Peyer's patch (tissue), 4 donors: ENCODE measurements at regions not wholly inside any gene's neighbourhood (a gene's known extent, or its start where the extent isn't known, plus 50 kb on each side); places are given as distances from the start of the nearest gene placed in this dataset.

Experiments
- CTCF ChIP-seq, 6 experiments: fragments of 450-650 bp in 4 of 6; fragments of 200-600 bp in 2 of 6; sonication (generic) in 1 of 6; IDR thresholded peaks; one replicate each; pipeline ENCODE4 v1.5.1; 2017 to 2019; ENCODE audit warnings: antibody characterized with exemption in 6 of 6, mild to moderate bottlenecking in 3 of 6, moderate library complexity in 1 of 6
- POLR2A ChIP-seq, 2 donors: fragments of 450-650 bp; IDR thresholded peaks; one replicate each; pipeline ENCODE4 v1.5.1; 2017; ENCODE audit warnings: antibody characterized with exemption in 2 of 2, mild to moderate bottlenecking in 2 of 2, moderate library complexity in 2 of 2

DNA sequence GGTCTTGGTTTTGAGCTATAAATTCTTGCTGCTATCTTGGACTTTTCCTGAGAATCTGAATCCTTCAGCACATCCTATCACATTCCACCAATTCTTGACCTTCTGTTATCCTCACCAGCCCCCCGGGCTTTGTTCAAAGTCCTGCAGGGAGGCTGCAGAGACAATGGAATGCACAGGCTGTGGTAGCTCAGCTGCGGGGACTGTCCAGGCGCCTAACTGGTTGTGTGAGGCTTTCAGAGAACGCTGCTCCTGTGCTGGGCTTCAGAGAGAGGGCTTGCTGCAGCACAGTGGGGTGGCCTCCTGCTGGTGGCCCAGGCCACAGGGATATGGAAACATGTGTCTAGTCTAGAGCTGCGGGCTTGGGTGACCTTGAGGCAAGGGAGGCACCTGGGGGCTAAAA is 196.3 kb upstream of the GATB start:
- TF ChIP-seq CTCF (IDR thresholded peaks at IDR 0.05) (no peak), POLR2A (IDR thresholded peaks at IDR 0.05) (no peak)
